Cardiac muscle cell (in vitro differentiated cells and primary cell): ENCODE measurements at regions not wholly inside any gene's neighbourhood (a gene's known extent, or its start where the extent isn't known, plus 50 kb on each side); places are given as distances from the start of the nearest gene placed in this dataset.

Source experiments
- DNase-seq, 2 donors: peaks; one replicate each; pipeline versions ENCODE4 v3.0.0 to v3.0.0-alpha.2; 2010 to 2017; ENCODE audit warnings: low read depth in 1 of 2, low spot score in 1 of 2
- H3K27ac ChIP-seq: fragments of 200-600 bp; sonication (generic); 2 replicates; pipeline ENCODE4 v1.5.1; 2016
- H3K27me3 ChIP-seq: fragments of 200-600 bp; sonication (generic); 2 replicates; pipeline ENCODE4 v1.6.0; 2016; ENCODE audit warnings: control low read depth
- H3K36me3 ChIP-seq: fragments of 200-600 bp; sonication (generic); 2 replicates; pipeline ENCODE4 v1.5.1; 2016; ENCODE audit warnings: control low read depth
- H3K4me1 ChIP-seq: fragments of 200-600 bp; sonication (generic); 2 replicates; pipeline ENCODE4 v1.8.1; 2017; ENCODE audit warnings: low read depth, mild to moderate bottlenecking, mixed run types
- H3K4me3 ChIP-seq: fragments of 200-600 bp; sonication (generic); 2 replicates; pipeline ENCODE4 v1.5.1; 2016; ENCODE audit warnings: mild to moderate bottlenecking
- H3K9me3 ChIP-seq: fragments of 200-600 bp; sonication (generic); 2 replicates; pipeline ENCODE4 v1.5.1; 2017; ENCODE audit warnings: low read depth, mild to moderate bottlenecking, control low read depth
- TF ChIP-seq, protein P1 (sequence below): IDR thresholded peaks from 2 replicates; pipeline ENCODE4 v1.5.1; 2012; ENCODE audit warnings: low read depth, mild to moderate bottlenecking, low read length

DNA sequence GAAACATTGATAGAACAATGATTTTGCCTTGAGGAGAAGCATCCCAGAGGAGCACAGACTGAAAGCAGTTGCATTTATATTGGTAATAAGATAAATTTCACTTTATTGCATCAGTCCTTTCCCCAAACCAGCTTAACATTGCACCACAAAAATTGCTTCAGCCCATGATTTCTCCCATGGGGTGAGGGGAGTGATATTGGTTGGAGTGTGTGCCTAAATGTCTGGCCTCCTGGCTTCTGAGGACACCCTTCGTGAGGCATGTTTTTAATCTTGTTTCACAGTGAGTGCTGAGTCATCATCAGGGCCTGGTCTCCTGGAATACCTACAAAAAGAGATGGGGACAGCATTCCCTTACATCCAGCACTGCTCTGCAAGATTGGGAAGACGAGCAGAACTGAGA is 487.9 kb downstream of the C4orf33 start:
- no peaks in the 10 kb centered on the region for H3K9me3 ChIP-seq
- no peaks in the 10 kb centered on the region for H3K27me3 ChIP-seq
- no peak overlapping the region for H3K4me3 ChIP-seq
- H3K4me1 ChIP-seq = no peaks in the 10 kb centered on the region
- no peak overlapping the region for H3K27ac ChIP-seq
- TF ChIP-seq, protein P1, sequence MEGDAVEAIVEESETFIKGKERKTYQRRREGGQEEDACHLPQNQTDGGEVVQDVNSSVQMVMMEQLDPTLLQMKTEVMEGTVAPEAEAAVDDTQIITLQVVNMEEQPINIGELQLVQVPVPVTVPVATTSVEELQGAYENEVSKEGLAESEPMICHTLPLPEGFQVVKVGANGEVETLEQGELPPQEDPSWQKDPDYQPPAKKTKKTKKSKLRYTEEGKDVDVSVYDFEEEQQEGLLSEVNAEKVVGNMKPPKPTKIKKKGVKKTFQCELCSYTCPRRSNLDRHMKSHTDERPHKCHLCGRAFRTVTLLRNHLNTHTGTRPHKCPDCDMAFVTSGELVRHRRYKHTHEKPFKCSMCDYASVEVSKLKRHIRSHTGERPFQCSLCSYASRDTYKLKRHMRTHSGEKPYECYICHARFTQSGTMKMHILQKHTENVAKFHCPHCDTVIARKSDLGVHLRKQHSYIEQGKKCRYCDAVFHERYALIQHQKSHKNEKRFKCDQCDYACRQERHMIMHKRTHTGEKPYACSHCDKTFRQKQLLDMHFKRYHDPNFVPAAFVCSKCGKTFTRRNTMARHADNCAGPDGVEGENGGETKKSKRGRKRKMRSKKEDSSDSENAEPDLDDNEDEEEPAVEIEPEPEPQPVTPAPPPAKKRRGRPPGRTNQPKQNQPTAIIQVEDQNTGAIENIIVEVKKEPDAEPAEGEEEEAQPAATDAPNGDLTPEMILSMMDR = no peak
- H3K36me3 ChIP-seq = no peaks in the 10 kb centered on the region
- peak in 1 of 2 donors; percentile 67 for DNase-seq

DNA sequence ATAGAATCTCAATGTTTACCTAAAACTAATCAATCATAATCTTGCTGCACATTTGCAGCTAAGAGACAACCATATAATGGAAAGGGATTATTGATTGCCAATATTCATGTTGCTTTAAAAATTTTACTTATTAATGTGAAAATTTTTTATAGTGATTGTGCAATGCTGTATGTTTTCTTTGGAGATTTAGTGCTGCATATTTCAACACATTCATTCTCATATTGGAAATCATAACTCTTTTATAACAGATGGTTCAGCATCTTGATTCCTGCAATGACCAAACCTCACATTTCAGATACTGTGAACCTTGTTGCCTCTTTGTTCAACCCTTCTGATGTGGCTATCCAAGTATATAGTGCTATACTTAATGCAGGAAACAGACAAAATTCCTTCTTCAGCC is 502.6 kb downstream of the C4orf33 start:
- Histone ChIP-seq H3K36me3 (no peaks in the 10 kb centered on the region), H3K4me1 (no peaks in the 10 kb centered on the region), H3K27ac (no peak overlapping the region), H3K27me3 (no peaks in the 10 kb centered on the region), H3K9me3 (no peaks in the 10 kb centered on the region), H3K4me3 (no peak overlapping the region)
- no peak for DNase-seq
- TF ChIP-seq, protein P1 = no peak

DNA sequence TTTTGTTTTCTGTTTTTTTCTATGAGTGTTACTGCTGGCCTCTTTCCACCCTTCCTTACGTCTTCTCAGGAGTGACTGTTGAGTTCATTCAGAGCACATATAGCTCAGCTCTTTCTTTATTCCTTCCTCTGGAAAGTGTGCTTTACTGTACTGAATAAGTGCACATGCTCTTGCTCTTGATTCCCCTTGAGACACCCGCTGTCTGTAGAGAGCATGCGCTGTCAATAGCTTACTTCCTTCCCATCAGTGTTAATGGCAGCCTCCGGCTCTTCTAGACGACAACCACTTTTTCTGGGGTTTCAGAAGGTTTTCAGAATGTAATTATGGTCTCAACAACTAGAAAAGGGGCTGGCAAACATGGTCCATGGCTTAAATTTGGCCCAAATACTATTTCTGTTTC is 504.9 kb downstream of the C4orf33 start:
- DNase-seq = no peak
- no peaks in the 10 kb centered on the region for H3K27me3 ChIP-seq
- no peaks in the 10 kb centered on the region for H3K36me3 ChIP-seq
- H3K4me1 ChIP-seq = no peaks in the 10 kb centered on the region
- TF ChIP-seq, protein P1 = no peak
- H3K27ac ChIP-seq = no peak overlapping the region
- no peaks in the 10 kb centered on the region for H3K9me3 ChIP-seq
- no peak overlapping the region for H3K4me3 ChIP-seq

DNA sequence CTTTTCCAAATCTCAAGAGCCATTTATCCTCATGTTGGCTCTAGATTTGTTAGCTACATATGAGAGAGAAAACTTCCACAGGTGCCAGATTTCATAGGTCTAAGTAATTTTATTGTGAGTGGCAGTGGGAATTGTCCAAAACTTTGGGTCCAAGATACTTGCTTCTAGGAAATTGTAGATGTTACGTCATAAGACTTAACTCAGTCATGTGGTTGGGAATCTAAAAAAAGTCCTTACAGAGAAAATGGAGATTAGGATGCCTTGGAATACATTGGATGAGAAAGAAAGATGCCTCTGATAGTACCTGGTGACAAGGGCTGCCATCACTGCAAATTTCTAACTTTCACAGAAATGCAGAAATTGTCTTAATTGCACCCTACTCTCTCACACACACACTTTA is 506.5 kb downstream of the C4orf33 start:
- no peaks in the 10 kb centered on the region for H3K36me3 ChIP-seq
- no peak overlapping the region for H3K27ac ChIP-seq
- no peaks in the 10 kb centered on the region for H3K9me3 ChIP-seq
- no peak for DNase-seq
- TF ChIP-seq, protein P1 = no peak
- H3K27me3 ChIP-seq = no peaks in the 10 kb centered on the region
- H3K4me1 ChIP-seq = no peaks in the 10 kb centered on the region
- no peak overlapping the region for H3K4me3 ChIP-seq

DNA sequence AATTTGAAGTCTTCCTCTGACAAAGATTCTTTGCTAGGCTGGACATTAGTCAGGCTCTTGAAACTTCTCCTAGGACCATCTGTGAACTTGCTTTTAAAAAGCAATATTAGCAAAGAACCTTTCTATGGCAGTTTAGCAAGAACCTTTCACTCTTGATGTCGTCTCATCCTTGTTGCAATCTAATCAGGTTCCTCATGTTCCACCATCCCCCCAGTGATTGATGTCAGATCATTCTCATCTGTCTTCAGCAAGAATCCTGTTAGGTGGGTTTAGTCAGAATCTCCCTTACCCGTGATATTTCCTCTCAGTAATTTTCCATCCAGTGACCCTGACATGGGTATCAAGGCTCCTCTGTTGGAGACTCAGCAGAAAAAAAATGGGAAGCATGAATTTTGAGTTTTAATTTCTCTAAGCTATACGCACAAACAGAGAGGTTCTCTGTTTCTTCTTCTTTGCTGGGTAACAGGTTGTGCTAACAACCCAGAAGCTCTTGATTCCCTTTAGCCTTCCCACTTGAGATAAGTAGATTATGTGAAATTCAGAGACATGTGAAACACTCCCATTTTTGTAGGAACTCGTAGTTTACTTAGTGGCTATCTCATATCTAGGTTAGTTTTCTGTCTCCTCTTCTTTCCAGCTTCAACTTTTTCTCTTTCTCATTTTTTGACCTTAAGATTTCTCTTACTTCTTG is 507.4 kb downstream of the C4orf33 start:
- DNase-seq = no peak
- no peak overlapping the region for H3K4me3 ChIP-seq
- H3K27me3 ChIP-seq = no peaks in the 10 kb centered on the region
- no peak overlapping the region for H3K27ac ChIP-seq
- H3K4me1 ChIP-seq = no peaks in the 10 kb centered on the region
- no peaks in the 10 kb centered on the region for H3K36me3 ChIP-seq
- TF ChIP-seq, protein P1 = no peak
- no peaks in the 10 kb centered on the region for H3K9me3 ChIP-seq
